PC-3 (cell line): ENCODE measurements at regions not wholly inside any gene's neighbourhood (a gene's known extent, or its start where the extent isn't known, plus 50 kb on each side); places are given as distances from the start of the nearest gene placed in this dataset.

Source experiments
- ATAC-seq: fragments of 200-7000 bp; cut with Tn5 transposase; 2 replicates; pipeline ENCODE4 v1.9.1; 2020; ENCODE audit warnings: mild to moderate bottlenecking, moderate library complexity
- BruUV-seq: library from RNA; stranded (reverse); fragments of 400-500 nt; replicated peaks from 2 replicates; lab custom pipeline; 2021; lab: Mats Ljungman, UMichigan
- CTCF ChIA-PET: fragments of 300-600 bp; sonication (Branson Sonifier 250); formaldehyde crosslinking; loops from one replicate; lab custom pipeline; 2022; ENCODE audit warnings: antibody characterized with exemption; lab: Charles Lee
- POLR2A ChIA-PET: fragments of 300-600 bp; sonication (Branson Sonifier 250); formaldehyde crosslinking; loops from one replicate; lab custom pipeline; 2022; ENCODE audit warnings: antibody characterized with exemption; ENCODE audit not compliant: unreplicated experiment; lab: Charles Lee
- DNase-seq: peaks from one replicate; pipeline ENCODE4 v3.0.0-alpha.2; 2015
- H2AFZ ChIP-seq: fragments of 300-600 bp; sonication (generic); 2 replicates; pipeline ENCODE4 v1.6.0; 2016; ENCODE audit warnings: antibody characterized with exemption, low read length
- H3F3A ChIP-seq: fragments of 300-600 bp; sonication (generic); one replicate; pipeline ENCODE4 v1.6.0; 2017; ENCODE audit warnings: antibody characterized with exemption, low read length, control low read depth, mild to moderate bottlenecking; ENCODE audit not compliant: unreplicated experiment
- H3K27ac ChIP-seq: fragments of 300-600 bp; sonication (generic); 2 replicates; pipeline ENCODE4 v1.5.1; 2016; ENCODE audit warnings: mild to moderate bottlenecking, low read length
- H3K27me3 ChIP-seq: fragments of 300-600 bp; sonication (generic); 2 replicates; pipeline ENCODE4 v1.6.1; 2016; ENCODE audit warnings: low read length, mixed read lengths
- H3K36me3 ChIP-seq: fragments of 300-600 bp; sonication (generic); 2 replicates; pipeline ENCODE4 v1.6.1; 2016; ENCODE audit warnings: low read depth, mixed run types, low read length, mixed read lengths
- H3K4me1 ChIP-seq: fragments of 300-600 bp; sonication (generic); 2 replicates; pipeline ENCODE4 v1.5.1; 2016; ENCODE audit warnings: low read length; ENCODE audit not compliant: insufficient read depth
- H3K4me2 ChIP-seq: fragments of 300-600 bp; sonication (generic); 2 replicates; pipeline ENCODE4 v1.6.0; 2016; ENCODE audit warnings: low read length
- H3K4me3 ChIP-seq: fragments of 300-600 bp; sonication (generic); 2 replicates; pipeline ENCODE4 v1.5.1; 2016; ENCODE audit warnings: mild to moderate bottlenecking, low read length, mixed read lengths
- H3K79me2 ChIP-seq: fragments of 300-600 bp; sonication (generic); 2 replicates; pipeline ENCODE4 v1.6.1; 2017; ENCODE audit warnings: low read length, mixed read lengths
- H3K9ac ChIP-seq: fragments of 300-600 bp; sonication (generic); 2 replicates; pipeline ENCODE4 v1.6.0; 2016; ENCODE audit warnings: mild to moderate bottlenecking, low read length
- H3K9me2 ChIP-seq: fragments of 300-600 bp; sonication (generic); replicated peaks from 2 replicates; pipeline ENCODE4 v1.6.1; 2016; ENCODE audit warnings: mixed run types, low read length, mixed read lengths
- H3K9me3 ChIP-seq: fragments of 300-600 bp; sonication (generic); 2 replicates; pipeline ENCODE4 v1.6.1; 2016; ENCODE audit warnings: low read length, mixed read lengths
- H4K20me1 ChIP-seq: fragments of 300-600 bp; sonication (generic); 2 replicates; pipeline ENCODE4 v1.6.1; 2016; ENCODE audit warnings: low read length, mixed read lengths
- EZH2 ChIP-seq: fragments of 300-600 bp; sonication (generic); IDR thresholded peaks from one replicate; pipeline ENCODE4 v1.6.1; 2017; ENCODE audit warnings: antibody characterized with exemption, mild to moderate bottlenecking, low read length; ENCODE audit not compliant: unreplicated experiment
- EZH2phosphoT487 ChIP-seq: fragments of 300-600 bp; sonication (generic); IDR thresholded peaks from 2 replicates; pipeline ENCODE4 v1.6.1; 2018; ENCODE audit warnings: mild to moderate bottlenecking, antibody characterized with exemption, low read length, borderline replicate concordance
- intact Hi-C: fragments of 100-400 bp; cut with micrococcal nuclease; formaldehyde crosslinking; loops from 2 replicates; pipeline ENCODE4 v1.9.0; 2023
- TF ChIP-seq, protein P1 (sequence below): fragments of 300-600 bp; sonication (generic); conservative IDR thresholded peaks from 2 replicates; pipeline ENCODE4 v1.5.1; 2017; ENCODE audit warnings: antibody characterized with exemption, low read depth, mild to moderate bottlenecking, low read length

DNA sequence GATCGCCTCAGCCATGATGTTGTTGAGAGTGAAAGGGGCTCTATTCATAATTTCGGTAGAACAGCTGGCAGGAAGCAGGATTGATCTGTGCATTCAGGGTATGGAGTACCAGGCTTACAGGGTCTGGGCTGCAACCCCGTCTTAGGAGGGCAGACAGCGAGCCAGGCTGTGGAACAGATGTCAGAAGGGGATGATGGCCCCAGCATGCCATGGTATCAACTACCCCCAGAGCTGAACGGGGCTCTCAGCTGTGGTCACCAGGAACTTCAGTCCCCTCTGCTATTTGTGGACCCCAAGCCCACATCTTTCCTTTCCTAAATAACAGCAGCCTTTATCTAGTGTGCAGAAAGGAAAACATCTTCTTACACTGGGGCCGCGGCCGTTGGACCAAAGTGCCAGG lies 422.2 kb upstream of the SALL3 start:
- no peaks in the 10 kb centered on the region for H3K9me2 ChIP-seq
- H3K36me3 ChIP-seq: no peaks in the 10 kb centered on the region
- CTCF ChIA-PET: no interaction called here
- no peaks in the 10 kb centered on the region for H4K20me1 ChIP-seq
- TF ChIP-seq EZH2 (no peak), EZH2phosphoT487 (no peak)
- TF ChIP-seq, protein P1, sequence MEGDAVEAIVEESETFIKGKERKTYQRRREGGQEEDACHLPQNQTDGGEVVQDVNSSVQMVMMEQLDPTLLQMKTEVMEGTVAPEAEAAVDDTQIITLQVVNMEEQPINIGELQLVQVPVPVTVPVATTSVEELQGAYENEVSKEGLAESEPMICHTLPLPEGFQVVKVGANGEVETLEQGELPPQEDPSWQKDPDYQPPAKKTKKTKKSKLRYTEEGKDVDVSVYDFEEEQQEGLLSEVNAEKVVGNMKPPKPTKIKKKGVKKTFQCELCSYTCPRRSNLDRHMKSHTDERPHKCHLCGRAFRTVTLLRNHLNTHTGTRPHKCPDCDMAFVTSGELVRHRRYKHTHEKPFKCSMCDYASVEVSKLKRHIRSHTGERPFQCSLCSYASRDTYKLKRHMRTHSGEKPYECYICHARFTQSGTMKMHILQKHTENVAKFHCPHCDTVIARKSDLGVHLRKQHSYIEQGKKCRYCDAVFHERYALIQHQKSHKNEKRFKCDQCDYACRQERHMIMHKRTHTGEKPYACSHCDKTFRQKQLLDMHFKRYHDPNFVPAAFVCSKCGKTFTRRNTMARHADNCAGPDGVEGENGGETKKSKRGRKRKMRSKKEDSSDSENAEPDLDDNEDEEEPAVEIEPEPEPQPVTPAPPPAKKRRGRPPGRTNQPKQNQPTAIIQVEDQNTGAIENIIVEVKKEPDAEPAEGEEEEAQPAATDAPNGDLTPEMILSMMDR: no peak
- intact Hi-C loops: no loop called here
- DNase-seq: no peak
- no peaks in the 10 kb centered on the region; the same call in 1 of the 2 replicates for H3K9me3 ChIP-seq
- POLR2A ChIA-PET: no interaction called here
- no peak for ATAC-seq
- no peak overlapping the region for H3K9ac ChIP-seq
- H3F3A ChIP-seq: no peaks in the 10 kb centered on the region
- H3K4me1 ChIP-seq: no peaks in the 10 kb centered on the region
- BruUV-seq: no TSS peak
- H3K4me2 ChIP-seq: no peak overlapping the region
- H3K27me3 ChIP-seq: no peaks in the 10 kb centered on the region
- H3K27ac ChIP-seq: no peak overlapping the region
- H3K4me3 ChIP-seq: no peak overlapping the region
- H3K79me2 ChIP-seq: no peaks in the 10 kb centered on the region
- H2AFZ ChIP-seq: no peak overlapping the region

DNA sequence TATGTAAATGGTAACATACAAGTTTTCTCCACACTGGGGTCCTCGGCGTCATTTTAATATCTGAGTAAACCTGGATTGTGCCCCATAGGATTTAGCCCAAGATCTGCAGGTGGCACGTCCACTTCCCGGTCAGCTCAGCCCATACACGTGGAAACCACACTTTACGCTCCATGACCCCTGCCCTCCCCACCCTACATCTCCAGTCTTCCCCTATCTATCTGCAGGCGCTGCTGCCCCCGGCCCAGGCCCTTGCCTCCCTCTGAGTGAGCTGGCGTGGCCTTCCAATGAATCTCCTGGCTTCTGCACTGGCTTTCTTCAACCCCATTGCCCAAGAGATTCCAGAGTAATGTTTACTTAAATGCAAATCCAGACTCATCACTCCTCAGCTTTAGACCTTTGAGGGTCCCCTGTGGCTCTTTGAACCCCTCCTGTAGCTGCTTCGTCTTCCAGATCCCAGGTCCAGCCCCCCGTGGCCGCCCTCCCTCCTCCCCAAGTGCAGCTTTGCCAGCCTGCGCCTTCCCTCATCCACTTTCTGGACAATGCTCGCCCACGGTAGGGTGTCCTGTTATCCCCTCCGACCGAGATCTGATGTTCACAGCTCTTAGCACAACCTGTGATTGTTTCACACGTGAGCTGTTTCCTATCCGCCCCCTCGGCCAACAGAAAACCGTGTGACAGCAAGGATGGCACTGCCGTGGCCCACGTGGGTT lies 421.4 kb upstream of the SALL3 start:
- Histone ChIP-seq H3K27me3 (no peaks in the 10 kb centered on the region), H3K36me3 (no peaks in the 10 kb centered on the region), H3K9ac (no peak overlapping the region), H4K20me1 (no peaks in the 10 kb centered on the region), H2AFZ (no peak overlapping the region), H3K4me3 (no peak overlapping the region), H3K9me3 (no peaks in the 10 kb centered on the region; the same call in 1 of the 2 replicates), H3K79me2 (no peaks in the 10 kb centered on the region), H3K4me1 (no peaks in the 10 kb centered on the region), H3K27ac (no peak overlapping the region), H3K4me2 (no peak overlapping the region), H3F3A (no peaks in the 10 kb centered on the region), H3K9me2 (no peaks in the 10 kb centered on the region)
- TF ChIP-seq EZH2phosphoT487 (no peak), EZH2 (no peak)
- TF ChIP-seq, protein P1: no peak
- BruUV-seq: no TSS peak
- ChIA-PET CTCF (no interaction called here), POLR2A (no interaction called here)
- ATAC-seq (no peak), DNase-seq (no peak)
- intact Hi-C loops: no loop called here

DNA sequence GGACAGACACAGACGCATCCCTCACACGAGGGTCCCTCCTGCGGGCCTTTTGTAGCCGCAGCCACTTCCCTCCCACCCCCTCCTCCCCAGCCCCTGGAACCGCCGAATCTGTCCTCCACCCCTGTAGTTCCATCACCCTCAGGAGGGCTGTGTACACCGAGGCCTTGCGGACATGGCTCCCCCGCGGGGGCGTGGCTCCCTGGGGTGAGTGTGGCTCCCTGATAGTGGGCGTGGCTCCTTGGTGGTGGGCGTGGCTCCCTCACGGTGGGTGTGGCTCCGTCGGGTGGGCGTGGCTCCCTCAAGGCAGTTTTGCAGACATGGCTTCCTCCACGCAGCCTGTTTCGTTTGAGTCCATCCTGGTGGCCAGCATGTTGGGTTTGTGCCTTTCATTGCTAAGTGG lies 420.7 kb upstream of the SALL3 start:
- Histone ChIP-seq H3K4me1 (no peaks in the 10 kb centered on the region), H3F3A (no peaks in the 10 kb centered on the region), H3K4me2 (no peak overlapping the region), H3K27ac (no peak overlapping the region), H3K9me2 (no peaks in the 10 kb centered on the region), H3K9ac (no peak overlapping the region), H3K36me3 (no peaks in the 10 kb centered on the region), H2AFZ (no peak overlapping the region), H4K20me1 (no peaks in the 10 kb centered on the region), H3K27me3 (no peaks in the 10 kb centered on the region), H3K9me3 (no peaks in the 10 kb centered on the region; the same call in 1 of the 2 replicates), H3K4me3 (no peak overlapping the region), H3K79me2 (no peaks in the 10 kb centered on the region)
- ATAC-seq (no peak), DNase-seq (no peak)
- ChIA-PET CTCF (no interaction called here), POLR2A (no interaction called here)
- intact Hi-C loops: no loop called here
- BruUV-seq: no TSS peak
- no peak for TF ChIP-seq EZH2
- no peak for TF ChIP-seq EZH2phosphoT487
- TF ChIP-seq, protein P1: no peak
